NCI-H1417 treated with DMSO at 0.1 percent for 48 hours (cell line): ENCODE measurements at regions not wholly inside any gene's neighbourhood (a gene's known extent, or its start where the extent isn't known, plus 50 kb on each side); places are given as distances from the start of the nearest gene placed in this dataset.
"Not testable (repeated sequence)": the region's sequence is repeated elsewhere in the genome, so short reads cannot be mapped to it uniquely, and the experiment has no call there.

Source experiments
- DNase-seq: peaks from one replicate; lab custom pipeline; 2025; lab: John Stamatoyannopoulos, UW

- DNase-seq, result no peak
These were observed 511.0 kb downstream of the XPNPEP1 start for GRCh38 chr10:109412353-109412752.

DNA sequence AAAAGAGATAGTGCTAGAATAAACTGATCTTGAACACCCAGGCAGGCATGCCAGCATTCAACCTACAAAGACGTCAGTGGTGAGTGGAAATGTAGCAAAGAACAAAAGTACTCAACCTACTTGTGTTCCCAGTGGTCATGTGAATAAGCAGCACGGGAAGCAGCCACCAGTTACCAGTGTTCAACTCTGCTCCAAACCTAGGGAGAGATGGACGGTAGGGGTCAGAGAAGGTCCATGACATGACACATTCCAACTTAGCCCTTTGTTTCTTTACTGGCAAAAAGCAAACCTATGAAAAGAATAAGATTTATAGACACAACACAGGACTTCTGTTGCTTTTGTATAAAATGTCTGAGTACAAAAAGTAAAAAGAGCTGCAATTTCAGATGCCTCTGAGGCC is 511.4 kb downstream of the XPNPEP1 start:
- DNase-seq, result no peak

DNA sequence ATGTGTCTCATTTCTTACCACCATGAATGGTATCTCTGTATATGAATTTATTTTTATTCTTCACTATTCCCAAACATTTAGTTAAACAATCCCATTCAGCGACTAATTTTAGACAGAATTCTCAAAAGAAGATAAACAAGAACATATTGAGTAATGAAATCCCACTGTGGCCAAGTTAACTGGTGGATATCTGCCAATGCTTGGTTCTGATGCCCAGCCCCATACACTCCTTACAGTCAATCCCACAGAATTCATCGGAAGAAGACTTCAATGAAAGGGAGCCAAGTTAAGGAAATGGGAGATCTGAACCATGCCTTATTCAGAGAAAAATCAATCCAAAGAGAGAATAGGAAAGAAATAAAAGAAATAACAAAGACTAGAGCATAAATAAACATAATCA is 518.0 kb downstream of the XPNPEP1 start:
- DNase-seq, result no peak

GRCh38 chr10:109403551-109403950 is 519.8 kb downstream of the XPNPEP1 start:
- DNase-seq, result no peak

GRCh38 chr10:109393425-109393824 is 529.9 kb downstream of the XPNPEP1 start:
- no peak for DNase-seq

GRCh38 chr10:109386921-109387320 is 536.4 kb downstream of the XPNPEP1 start:
- no peak for DNase-seq

DNA sequence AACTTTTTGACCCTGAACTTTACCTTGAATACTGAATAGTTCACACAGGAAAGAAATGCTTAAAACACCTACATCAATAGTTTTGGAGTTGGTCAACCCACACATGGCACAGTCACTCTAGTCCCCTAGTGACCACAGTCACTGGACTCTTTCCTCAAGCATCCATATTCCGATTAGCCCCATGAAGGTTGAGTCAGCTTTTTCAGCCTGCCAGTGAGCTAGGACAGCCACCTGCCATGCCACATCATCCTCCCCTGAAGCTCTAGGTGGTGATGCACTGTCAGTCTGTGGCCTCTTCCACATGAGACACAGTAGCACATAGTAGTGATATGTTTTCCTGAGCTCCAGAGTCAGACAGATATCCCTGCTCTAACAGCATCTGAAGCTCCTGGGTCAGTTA is 537.2 kb downstream of the XPNPEP1 start:
- no peak for DNase-seq

- DNase-seq, result no peak
These were observed 544.1 kb downstream of the XPNPEP1 start for GRCh38 chr10:109379186-109379585.

GRCh38 chr10:109374215-109374614 is 549.1 kb downstream of the XPNPEP1 start:
- DNase-seq, result no peak

GRCh38 chr10:109359316-109359715 is 564.0 kb downstream of the XPNPEP1 start:
- no peak for DNase-seq

GRCh38 chr10:109358325-109358724 is 565.0 kb downstream of the XPNPEP1 start:
- DNase-seq, result no peak

- DNase-seq, result no peak
These were observed 575.0 kb downstream of the XPNPEP1 start for GRCh38 chr10:109348324-109348723.

- DNase-seq, result no peak
These were observed 580.0 kb downstream of the XPNPEP1 start for GRCh38 chr10:109343293-109343692.

DNA sequence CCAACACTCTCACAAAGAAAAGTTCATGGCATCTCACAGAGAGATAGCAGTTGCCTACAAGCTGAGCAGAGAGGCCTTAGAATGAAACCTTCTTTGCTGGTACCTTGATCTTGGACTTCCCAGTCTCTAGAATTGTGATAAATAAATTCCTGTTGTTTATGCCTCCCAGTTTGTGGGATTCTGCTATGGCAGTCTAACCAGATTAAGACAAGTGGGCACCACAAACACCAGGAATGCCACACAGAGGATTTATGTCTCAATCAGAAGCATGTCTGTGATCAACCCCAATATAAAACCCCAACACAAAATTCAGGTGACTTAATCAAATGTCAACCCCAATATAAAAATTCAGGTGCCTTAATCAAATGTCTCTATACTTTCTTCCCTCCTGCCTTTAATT is 581.3 kb downstream of the XPNPEP1 start:
- DNase-seq, result no peak

DNA sequence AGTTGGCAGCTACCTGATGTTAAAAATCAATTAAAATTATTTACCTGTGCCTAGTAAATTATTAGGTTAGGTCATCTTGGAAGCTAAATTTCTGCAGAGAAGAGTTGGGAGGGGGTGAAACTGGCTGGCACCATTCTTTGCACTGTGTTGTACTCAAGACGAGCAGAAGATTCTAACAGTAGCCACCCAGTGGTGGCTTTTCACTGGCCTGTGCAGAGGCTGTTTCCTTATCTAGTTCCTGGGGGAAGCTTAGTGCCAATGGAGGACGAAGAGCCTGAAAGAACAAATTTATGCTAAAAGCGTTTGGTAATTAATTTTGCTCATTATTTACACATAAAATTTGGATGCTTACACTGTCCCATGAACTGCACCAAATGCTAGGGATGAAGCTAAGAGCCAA is 595.3 kb downstream of the XPNPEP1 start:
- no peak for DNase-seq

DNA sequence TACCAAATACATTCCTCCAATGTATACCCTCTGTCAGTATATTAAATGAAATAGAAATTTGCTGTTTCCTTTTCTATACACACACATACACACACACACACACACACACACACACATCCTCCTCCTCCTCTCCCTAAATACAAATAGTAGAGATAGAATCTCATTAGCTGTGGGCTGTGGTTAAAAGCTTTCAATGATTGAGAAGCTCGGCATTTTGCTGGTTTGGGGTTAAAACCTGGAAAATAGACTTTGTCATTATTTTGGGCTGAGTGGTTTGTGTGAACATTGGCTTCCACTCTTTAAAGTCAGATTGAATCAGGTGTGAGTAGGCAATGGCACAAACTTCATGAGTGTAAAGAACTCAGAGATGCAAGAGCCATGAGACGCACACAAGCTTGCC is 596.0 kb downstream of the XPNPEP1 start:
- DNase-seq, result no peak

DNA sequence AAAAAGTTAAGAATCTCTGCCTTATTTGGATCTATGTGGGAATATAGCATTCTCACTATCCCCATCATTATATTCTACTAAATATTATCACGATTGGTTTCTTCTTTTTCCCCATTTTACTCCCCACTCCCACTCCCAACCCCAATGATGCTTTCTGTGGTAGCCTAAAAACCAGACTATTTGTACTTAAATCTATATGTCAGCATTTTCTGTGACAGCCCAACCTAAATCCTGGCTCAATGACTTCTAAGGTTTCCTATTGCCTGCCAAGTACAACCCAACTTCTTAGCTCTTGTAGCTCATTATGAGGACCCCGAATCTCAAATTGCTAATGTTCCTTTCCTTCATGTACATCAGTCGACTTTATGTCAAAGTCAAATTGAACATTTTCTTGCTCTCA is 598.6 kb downstream of the XPNPEP1 start:
- DNase-seq, result no peak

- DNase-seq, result no peak
These were observed 605.5 kb downstream of the XPNPEP1 start for GRCh38 chr10:109317746-109318366.

- DNase-seq, result not testable (repeated sequence)
These were observed 609.3 kb downstream of the XPNPEP1 start for GRCh38 chr10:109314016-109314415.

- not testable (repeated sequence) for DNase-seq
These were observed 610.8 kb downstream of the XPNPEP1 start for GRCh38 chr10:109312555-109312954.

DNA sequence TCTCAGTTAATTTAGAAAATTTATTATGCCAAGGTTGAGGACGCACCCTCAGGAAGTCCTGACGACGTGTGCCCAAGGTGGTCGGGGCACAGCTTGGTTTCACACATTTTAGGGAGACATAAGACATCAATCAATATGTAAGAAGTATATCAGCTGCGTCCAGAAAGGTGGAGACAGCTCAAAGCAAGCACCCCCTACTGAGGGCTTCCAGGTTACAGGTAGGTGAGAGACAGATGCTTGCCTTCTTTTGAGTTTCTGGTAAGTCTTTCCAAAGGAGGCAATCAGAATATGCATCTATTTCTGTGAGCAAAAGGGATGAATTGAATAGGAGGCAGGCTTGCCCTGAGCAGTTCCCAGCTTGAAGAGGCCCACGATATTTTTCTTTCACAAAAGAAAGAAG is 614.3 kb downstream of the XPNPEP1 start:
- DNase-seq, result no peak

DNA sequence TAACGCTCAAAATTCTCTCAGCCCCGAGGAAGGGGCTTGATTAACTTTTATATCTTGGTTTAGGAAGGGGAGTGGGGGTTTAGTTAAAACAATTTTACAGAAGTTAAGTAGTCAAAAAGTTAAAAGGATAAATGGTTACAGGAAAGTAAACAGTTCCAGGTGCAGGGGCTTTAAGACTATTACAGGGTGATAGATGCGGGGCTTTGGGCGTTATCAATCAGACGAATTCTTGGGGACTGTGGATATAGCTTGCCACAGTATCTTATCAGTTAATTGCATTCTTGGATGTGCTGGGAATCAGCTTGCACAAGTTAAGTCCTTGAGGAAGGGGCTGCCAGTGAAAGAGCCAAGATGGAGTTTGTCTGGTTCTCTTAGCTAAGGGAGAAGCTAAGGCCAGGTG is 616.2 kb downstream of the XPNPEP1 start:
- not testable (repeated sequence) for DNase-seq

DNA sequence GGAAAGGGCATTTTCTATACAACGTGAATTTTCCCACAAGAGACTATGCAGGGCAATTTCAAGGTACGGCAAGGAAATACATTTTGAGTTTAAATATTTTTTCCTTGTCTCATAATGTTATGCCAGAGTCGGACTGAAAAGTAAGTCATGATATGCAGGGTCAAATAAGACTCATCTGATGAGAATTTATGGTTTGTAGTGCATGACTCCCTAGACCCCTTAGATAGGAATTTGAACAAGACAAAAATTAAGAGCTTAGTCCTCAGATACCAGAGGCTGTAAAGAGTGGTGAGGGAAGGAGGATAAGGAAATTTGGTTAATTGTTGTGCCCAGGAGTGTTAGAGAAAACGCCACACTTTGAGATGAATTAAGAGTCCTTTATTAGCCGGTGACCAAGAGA is 616.6 kb downstream of the XPNPEP1 start:
- no peak for DNase-seq

DNA sequence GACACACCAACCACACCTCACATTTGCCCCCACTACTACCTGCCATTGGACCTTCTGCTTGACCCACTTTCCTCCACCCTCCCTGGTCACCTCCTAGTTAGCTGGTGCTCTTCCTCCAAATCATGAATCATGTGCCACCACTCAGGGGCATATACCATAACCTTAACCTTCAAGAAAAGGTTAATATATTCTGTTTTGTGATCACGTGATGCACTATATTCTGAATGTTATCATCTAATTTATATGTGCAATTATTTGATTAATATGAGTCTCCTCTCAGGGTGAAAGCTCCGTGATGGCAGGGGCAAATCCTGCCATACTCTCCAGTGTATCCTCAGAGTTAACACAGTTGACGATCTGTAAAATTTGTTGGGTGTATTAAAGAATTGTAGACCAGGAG is 635.5 kb downstream of the XPNPEP1 start:
- DNase-seq, result no peak

- DNase-seq, result no peak
These were observed 640.8 kb downstream of the XPNPEP1 start for GRCh38 chr10:109282510-109282909.
